Endothelial cell of umbilical vein (primary cell): ENCODE measurements at regions not wholly inside any gene's neighbourhood (a gene's known extent, or its start where the extent isn't known, plus 50 kb on each side); places are given as distances from the start of the nearest gene placed in this dataset.

ENCODE experiments used
- CTCF ChIP-seq, 2 donors: IDR thresholded peaks; 1 replicate in 1 of 2; 2 replicates in 1 of 2; pipeline ENCODE4 v1.5.1; 2011; ENCODE audit warnings: low read length in 2 of 2, mild to moderate bottlenecking in 2 of 2, moderate library complexity in 2 of 2, control low read depth in 1 of 2, inconsistent platforms in 1 of 2, low read depth in 1 of 2; ENCODE audit not compliant: insufficient read depth in 1 of 2; ENCODE audit errors: extremely low read depth in 1 of 2
- EZH2 ChIP-seq: IDR thresholded peaks from 2 replicates; pipeline ENCODE4 v1.6.1; 2012; ENCODE audit warnings: borderline replicate concordance, low read depth, mild to moderate bottlenecking, moderate library complexity, low read length, inconsistent platforms; ENCODE audit not compliant: severe bottlenecking
- FOS ChIP-seq: IDR thresholded peaks from 2 replicates; pipeline ENCODE4 v1.6.1; 2011; ENCODE audit warnings: mild to moderate bottlenecking, low read length, moderate library complexity, borderline replicate concordance; ENCODE audit not compliant: insufficient read depth
- GATA2 ChIP-seq: IDR thresholded peaks from 2 replicates; pipeline ENCODE4 v1.7.0; 2011; ENCODE audit warnings: low read depth, mild to moderate bottlenecking, moderate library complexity, mixed read lengths, low read length; ENCODE audit not compliant: insufficient read length, insufficient read depth
- JUN ChIP-seq: IDR thresholded peaks from 2 replicates; pipeline ENCODE4 v1.6.1; 2011; ENCODE audit warnings: borderline replicate concordance, low read depth; ENCODE audit not compliant: insufficient read length, insufficient read depth
- MAX ChIP-seq: IDR thresholded peaks from 2 replicates; pipeline ENCODE4 v1.6.1; 2011; ENCODE audit not compliant: insufficient read depth, insufficient read length
- MYC ChIP-seq: IDR thresholded peaks from one replicate; pipeline ENCODE4 v1.6.1; 2011; ENCODE audit warnings: mild to moderate bottlenecking, low read depth, low read length
- POLR2A ChIP-seq: IDR thresholded peaks from 2 replicates; pipeline ENCODE4 v1.6.1; 2012; ENCODE audit warnings: low read depth, mild to moderate bottlenecking, control low read depth, low read length
- POLR2AphosphoS5 ChIP-seq: IDR thresholded peaks from 2 replicates; pipeline ENCODE4 v1.6.1; 2012; ENCODE audit warnings: low read depth, mild to moderate bottlenecking, control low read depth, low read length, moderate library complexity; ENCODE audit not compliant: insufficient read depth

GRCh38 chr15:93462690-93463089 lies 373.7 kb upstream of the RGMA start:
- TF ChIP-seq CTCF (IDR thresholded peaks at IDR 0.05; ENCODE audit: extremely low read depth in 1 of 2, insufficient read depth in 1 of 2, low read depth in 1 of 2, low read length in 2 of 2) (no peak), MYC (no peak), POLR2A (no peak), FOS (no peak), EZH2 (no peak), POLR2AphosphoS5 (no peak), JUN (no peak), MAX (no peak), GATA2 (no peak)
